ENCODE measurements at regions not wholly inside any gene's neighbourhood (a gene's known extent, or its start where the extent isn't known, plus 50 kb on each side); places are given as distances from the start of the nearest gene placed in this dataset.

DNA sequence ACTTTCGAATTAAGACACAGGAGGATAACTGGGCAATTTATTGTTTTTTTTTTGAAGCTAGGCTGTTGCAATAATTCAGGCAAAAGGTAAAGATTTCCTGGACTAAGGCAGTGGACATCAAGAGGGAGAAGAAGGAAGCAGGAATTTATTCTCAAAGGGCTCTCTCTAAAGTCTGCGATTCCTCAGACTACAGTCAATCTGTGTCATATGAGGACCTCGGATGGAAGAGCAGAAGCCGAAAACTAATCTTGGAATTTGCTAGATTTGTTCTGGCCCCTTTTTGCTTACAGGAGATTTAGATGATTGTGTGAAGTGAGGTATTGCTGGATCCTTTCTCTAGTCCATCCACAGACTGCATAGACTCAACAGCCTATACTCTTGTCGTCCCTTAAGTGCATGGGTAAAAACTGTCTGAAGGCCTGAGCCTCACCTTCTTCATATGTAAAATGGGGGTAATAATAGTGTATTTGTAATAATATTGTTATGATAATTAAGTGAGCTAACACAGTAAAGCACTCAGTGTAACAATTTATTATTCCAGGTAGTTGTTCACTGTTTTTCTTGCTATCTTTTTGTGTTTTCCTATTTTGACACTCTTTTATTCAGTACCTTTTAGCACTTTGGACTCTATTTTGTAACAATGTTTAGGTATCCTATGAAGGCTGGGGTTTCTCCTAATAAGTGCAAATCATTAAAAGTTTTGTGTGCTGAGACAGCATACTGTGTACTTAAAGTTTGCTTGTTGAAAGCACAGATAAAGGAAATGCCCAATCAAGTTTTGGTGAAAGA lies 54.2 kb upstream of the NT5C1B start:
- TF ChIP-seq, protein P1, sequence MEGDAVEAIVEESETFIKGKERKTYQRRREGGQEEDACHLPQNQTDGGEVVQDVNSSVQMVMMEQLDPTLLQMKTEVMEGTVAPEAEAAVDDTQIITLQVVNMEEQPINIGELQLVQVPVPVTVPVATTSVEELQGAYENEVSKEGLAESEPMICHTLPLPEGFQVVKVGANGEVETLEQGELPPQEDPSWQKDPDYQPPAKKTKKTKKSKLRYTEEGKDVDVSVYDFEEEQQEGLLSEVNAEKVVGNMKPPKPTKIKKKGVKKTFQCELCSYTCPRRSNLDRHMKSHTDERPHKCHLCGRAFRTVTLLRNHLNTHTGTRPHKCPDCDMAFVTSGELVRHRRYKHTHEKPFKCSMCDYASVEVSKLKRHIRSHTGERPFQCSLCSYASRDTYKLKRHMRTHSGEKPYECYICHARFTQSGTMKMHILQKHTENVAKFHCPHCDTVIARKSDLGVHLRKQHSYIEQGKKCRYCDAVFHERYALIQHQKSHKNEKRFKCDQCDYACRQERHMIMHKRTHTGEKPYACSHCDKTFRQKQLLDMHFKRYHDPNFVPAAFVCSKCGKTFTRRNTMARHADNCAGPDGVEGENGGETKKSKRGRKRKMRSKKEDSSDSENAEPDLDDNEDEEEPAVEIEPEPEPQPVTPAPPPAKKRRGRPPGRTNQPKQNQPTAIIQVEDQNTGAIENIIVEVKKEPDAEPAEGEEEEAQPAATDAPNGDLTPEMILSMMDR (IDR thresholded peaks at IDR 0.05) = no peak
- TF ChIP-seq POLR2A (IDR thresholded peaks at IDR 0.05) = no peak

All from thyroid gland (tissue), 4 donors.